Activated CD8-positive, alpha-beta T cell treated with anti-CD3 and anti-CD28 coated beads for 36 hours (primary cell): ENCODE measurements at regions not wholly inside any gene's neighbourhood (a gene's known extent, or its start where the extent isn't known, plus 50 kb on each side); places are given as distances from the start of the nearest gene placed in this dataset.

Source experiments
- ATAC-seq: fragments of 200-7000 bp; cut with Tn5 transposase; one replicate; pipeline ENCODE4 v1.10.0; 2021; ENCODE audit warnings: mild to moderate bottlenecking, moderate library complexity
- CTCF ChIA-PET: fragments of 350-600 bp; sonication (Branson Sonifier 250); formaldehyde crosslinking; loops from one replicate; lab custom pipeline; 2021; ENCODE audit warnings: antibody characterized with exemption; lab: Charles Lee
- POLR2A ChIA-PET: fragments of 350-600 bp; sonication (Branson Sonifier 250); formaldehyde crosslinking; loops from one replicate; lab custom pipeline; 2021; ENCODE audit warnings: antibody characterized with exemption; lab: Charles Lee
- DNase-seq: peaks from one replicate; pipeline ENCODE4 v3.0.0-alpha.2; 2020
- H3K27ac Mint-ChIP-seq: one replicate; pipeline ENCODE4 v1.8.0; 2021; ENCODE audit warnings: mild to moderate bottlenecking, mixed read lengths
- H3K27me3 Mint-ChIP-seq: one replicate; pipeline ENCODE4 v1.8.0; 2021; ENCODE audit warnings: mixed read lengths
- H3K36me3 Mint-ChIP-seq: one replicate; pipeline ENCODE4 v1.8.0; 2021; ENCODE audit warnings: low read depth, mixed read lengths
- H3K4me1 Mint-ChIP-seq: one replicate; pipeline ENCODE4 v1.8.0; 2021; ENCODE audit warnings: low read depth, mixed read lengths
- H3K4me3 Mint-ChIP-seq: one replicate; pipeline ENCODE4 v1.8.0; 2021; ENCODE audit warnings: mild to moderate bottlenecking, moderate library complexity, mixed read lengths
- H3K9me3 Mint-ChIP-seq: one replicate; pipeline ENCODE4 v1.8.0; 2021; ENCODE audit warnings: mixed read lengths
- CTCF ChIP-seq: fragments of 200-600 bp; IDR thresholded peaks from one replicate; pipeline ENCODE4 v1.8.0; 2022; ENCODE audit warnings: antibody characterized with exemption, mild to moderate bottlenecking
- intact Hi-C: fragments of 100-400 bp; cut with micrococcal nuclease; formaldehyde crosslinking; loops from one replicate; pipeline ENCODE4 v1.10.0; 2022

GRCh38 chr13:34344816-34345215 is 526.9 kb downstream of the RFC3 start:
- CTCF ChIA-PET: interaction anchor here (1.6 kb wide), 1 partner anchor 11 kb away, joined by 3 read pairs; no protein-coding TSS in a partner anchor
- no peaks in the 10 kb centered on the region for H3K36me3 Mint-ChIP-seq
- no peak overlapping the region for H3K4me3 Mint-ChIP-seq
- DNase-seq (no peak), ATAC-seq (no peak)
- H3K9me3 Mint-ChIP-seq: peaks cover 2% of the 10 kb centered on the region
- POLR2A ChIA-PET: no interaction called here
- intact Hi-C loops: no loop called here
- TF ChIP-seq CTCF: no peak
- no peaks in the 10 kb centered on the region for H3K27me3 Mint-ChIP-seq
- H3K4me1 Mint-ChIP-seq: no peaks in the 10 kb centered on the region
- no peak overlapping the region for H3K27ac Mint-ChIP-seq

- Mint-ChIP-seq H3K4me1 (no peaks in the 10 kb centered on the region), H3K36me3 (no peaks in the 10 kb centered on the region), H3K4me3 (no peak overlapping the region), H3K27me3 (no peaks in the 10 kb centered on the region), H3K27ac (no peak overlapping the region), H3K9me3 (peaks cover 2% of the 10 kb centered on the region)
- ATAC-seq (no peak), DNase-seq (no peak)
- ChIA-PET CTCF (interaction anchor here (1.6 kb wide), 1 partner anchor 10 kb away, joined by 3 read pairs; no protein-coding TSS in a partner anchor), POLR2A (no interaction called here)
- intact Hi-C loops: no loop called here
- TF ChIP-seq CTCF: no peak
Measured at GRCh38 chr13:34345258-34345965, 527.5 kb downstream of the RFC3 start.

GRCh38 chr13:34346626-34347025 is 528.7 kb downstream of the RFC3 start:
- no peaks in the 10 kb centered on the region for H3K27me3 Mint-ChIP-seq
- H3K27ac Mint-ChIP-seq: no peak overlapping the region
- intact Hi-C loops: no loop called here
- H3K4me3 Mint-ChIP-seq: no peak overlapping the region
- H3K4me1 Mint-ChIP-seq: no peaks in the 10 kb centered on the region
- H3K36me3 Mint-ChIP-seq: no peaks in the 10 kb centered on the region
- ChIA-PET CTCF (no interaction called here), POLR2A (no interaction called here)
- TF ChIP-seq CTCF: no peak
- H3K9me3 Mint-ChIP-seq: peaks cover 7% of the 10 kb centered on the region
- DNase-seq (no peak), ATAC-seq (no peak)

- no peaks in the 10 kb centered on the region for H3K36me3 Mint-ChIP-seq
- H3K27ac Mint-ChIP-seq: no peak overlapping the region
- ATAC-seq (no peak), DNase-seq (no peak)
- no peak overlapping the region for H3K4me3 Mint-ChIP-seq
- TF ChIP-seq CTCF: no peak
- ChIA-PET CTCF (no interaction called here), POLR2A (no interaction called here)
- peaks cover 7% of the 10 kb centered on the region for H3K9me3 Mint-ChIP-seq
- H3K4me1 Mint-ChIP-seq: no peaks in the 10 kb centered on the region
- no peaks in the 10 kb centered on the region for H3K27me3 Mint-ChIP-seq
- intact Hi-C loops: no loop called here
Measured at GRCh38 chr13:34347784-34348573, 530.0 kb downstream of the RFC3 start.
